ENCODE measurements at regions not wholly inside any gene's neighbourhood (a gene's known extent, or its start where the extent isn't known, plus 50 kb on each side); places are given as distances from the start of the nearest gene placed in this dataset.

DNA sequence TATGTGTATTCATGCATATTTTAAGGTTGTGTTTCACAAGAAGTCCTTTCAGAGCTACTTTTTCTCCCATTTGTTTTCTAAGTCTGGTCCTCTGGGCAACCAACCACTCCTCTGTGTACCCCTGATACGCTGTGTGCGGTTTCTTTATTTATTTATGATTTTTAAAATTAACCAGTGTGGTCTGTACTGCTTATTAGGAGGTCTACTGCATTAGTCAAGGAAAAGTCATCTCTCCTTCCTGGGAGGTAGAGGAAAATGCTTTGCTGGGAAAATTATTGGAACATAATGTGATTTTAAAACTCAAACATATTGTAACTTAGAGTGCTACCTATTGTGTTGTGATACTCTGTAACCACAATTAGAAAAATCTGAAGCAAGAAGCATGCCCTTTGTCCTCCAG is 1404.3 kb downstream of the SUCLG1 start:
- H3K27ac ChIP-seq, result no peak overlapping the region
- 72% methylated on average over 2 of the region's 2 CpGs for WGBS (ENCODE audit: low lambda C conversion rate, missing lambda C conversion rate)
- H3K9me3 ChIP-seq (ENCODE audit: low read depth), result no peaks in the 10 kb centered on the region
- DNase-seq (ENCODE audit: low spot score), result no peak
- no peaks in the 10 kb centered on the region for H3K4me1 ChIP-seq (ENCODE audit: insufficient read depth)
- H3K9me2 ChIP-seq (replicated peaks; ENCODE audit: insufficient read depth), result no peaks in the 10 kb centered on the region
- H2AFZ ChIP-seq, result no peak overlapping the region
- no peaks in the 10 kb centered on the region for H3K79me2 ChIP-seq
- no peaks in the 10 kb centered on the region for H3K36me3 ChIP-seq (replicated peaks; ENCODE audit: insufficient read depth, low read depth)
- no peaks in the 10 kb centered on the region for H3K27me3 ChIP-seq
- no peak overlapping the region for H3K4me2 ChIP-seq
- H4K20me1 ChIP-seq (ENCODE audit: insufficient read depth, poor library complexity, severe bottlenecking), result no peaks in the 10 kb centered on the region
- no peak for TF ChIP-seq EZH2 (IDR thresholded peaks at IDR 0.05; ENCODE audit: borderline replicate concordance)
- TF ChIP-seq, protein P1, sequence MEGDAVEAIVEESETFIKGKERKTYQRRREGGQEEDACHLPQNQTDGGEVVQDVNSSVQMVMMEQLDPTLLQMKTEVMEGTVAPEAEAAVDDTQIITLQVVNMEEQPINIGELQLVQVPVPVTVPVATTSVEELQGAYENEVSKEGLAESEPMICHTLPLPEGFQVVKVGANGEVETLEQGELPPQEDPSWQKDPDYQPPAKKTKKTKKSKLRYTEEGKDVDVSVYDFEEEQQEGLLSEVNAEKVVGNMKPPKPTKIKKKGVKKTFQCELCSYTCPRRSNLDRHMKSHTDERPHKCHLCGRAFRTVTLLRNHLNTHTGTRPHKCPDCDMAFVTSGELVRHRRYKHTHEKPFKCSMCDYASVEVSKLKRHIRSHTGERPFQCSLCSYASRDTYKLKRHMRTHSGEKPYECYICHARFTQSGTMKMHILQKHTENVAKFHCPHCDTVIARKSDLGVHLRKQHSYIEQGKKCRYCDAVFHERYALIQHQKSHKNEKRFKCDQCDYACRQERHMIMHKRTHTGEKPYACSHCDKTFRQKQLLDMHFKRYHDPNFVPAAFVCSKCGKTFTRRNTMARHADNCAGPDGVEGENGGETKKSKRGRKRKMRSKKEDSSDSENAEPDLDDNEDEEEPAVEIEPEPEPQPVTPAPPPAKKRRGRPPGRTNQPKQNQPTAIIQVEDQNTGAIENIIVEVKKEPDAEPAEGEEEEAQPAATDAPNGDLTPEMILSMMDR (IDR thresholded peaks at IDR 0.05; ENCODE audit: poor library complexity), result no peak
- TF ChIP-seq EZH2phosphoT487 (IDR thresholded peaks at IDR 0.05; ENCODE audit: low read depth, severe bottlenecking, unreplicated experiment), result no peak
- H3K4me3 ChIP-seq, result no peak overlapping the region

DNA sequence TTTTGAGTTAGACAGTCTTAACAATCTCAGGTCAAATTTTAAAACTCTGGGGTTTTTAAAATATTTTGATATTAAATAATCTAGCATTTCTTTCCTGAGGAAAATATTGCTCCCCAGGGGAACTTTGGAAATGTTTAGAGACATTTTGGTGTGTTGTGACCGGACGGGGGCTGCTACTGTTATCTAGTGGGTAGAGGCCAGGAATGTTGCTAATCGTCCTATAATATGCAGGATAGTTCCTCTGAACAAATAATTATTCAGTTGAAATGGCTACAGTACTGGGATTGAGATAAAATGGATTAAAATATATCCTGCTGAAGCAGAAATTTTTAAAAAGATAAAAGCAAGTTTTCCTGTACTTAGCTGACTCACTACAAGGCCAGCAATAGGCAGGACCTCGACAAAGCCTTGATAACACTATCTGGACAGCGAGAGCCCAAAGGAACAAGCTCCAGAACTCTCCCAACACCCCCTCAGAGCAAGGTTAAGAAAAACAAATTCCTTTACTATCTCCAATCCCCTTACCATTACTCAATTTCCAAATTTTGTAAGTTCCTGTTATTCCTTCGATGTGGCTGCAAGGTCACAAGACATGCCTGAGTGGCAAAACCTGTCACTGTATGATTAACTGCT is 1407.4 kb downstream of the SUCLG1 start:
- Histone ChIP-seq H3K9me2 (replicated peaks; ENCODE audit: insufficient read depth) (no peaks in the 10 kb centered on the region), H3K4me2 (no peak overlapping the region), H3K9me3 (ENCODE audit: low read depth) (no peaks in the 10 kb centered on the region), H3K27ac (no peak overlapping the region), H3K27me3 (no peaks in the 10 kb centered on the region), H3K4me1 (ENCODE audit: insufficient read depth) (no peaks in the 10 kb centered on the region), H4K20me1 (ENCODE audit: insufficient read depth, poor library complexity, severe bottlenecking) (no peaks in the 10 kb centered on the region), H3K36me3 (replicated peaks; ENCODE audit: insufficient read depth, low read depth) (no peaks in the 10 kb centered on the region), H3K4me3 (no peak overlapping the region), H3K79me2 (no peaks in the 10 kb centered on the region), H2AFZ (no peak overlapping the region)
- 66% methylated on average over 6 of the region's 6 CpGs for WGBS (ENCODE audit: low lambda C conversion rate, missing lambda C conversion rate)
- DNase-seq (ENCODE audit: low spot score), result no peak
- TF ChIP-seq, protein P1 (IDR thresholded peaks at IDR 0.05; ENCODE audit: poor library complexity), result no peak
- TF ChIP-seq EZH2 (IDR thresholded peaks at IDR 0.05; ENCODE audit: borderline replicate concordance), result no peak
- TF ChIP-seq EZH2phosphoT487 (IDR thresholded peaks at IDR 0.05; ENCODE audit: low read depth, severe bottlenecking, unreplicated experiment), result no peak

DNA sequence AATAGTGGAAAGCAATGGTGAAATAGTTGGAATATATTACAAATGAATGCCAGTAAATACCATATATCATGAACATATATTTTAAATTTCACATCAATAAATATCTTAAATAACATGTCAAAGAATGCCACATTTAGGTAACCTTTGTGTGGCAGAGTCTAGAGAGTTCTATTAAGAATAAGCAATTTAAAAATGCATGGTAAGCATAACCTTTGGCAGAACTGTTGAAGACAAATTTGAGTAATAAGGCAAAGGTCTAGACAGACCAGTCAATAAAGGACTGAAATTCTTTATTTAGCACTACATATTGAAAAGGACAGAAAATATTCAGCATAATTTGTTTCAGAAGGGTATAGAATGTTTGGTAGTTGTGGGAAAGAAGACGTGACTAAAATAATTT is 1417.0 kb downstream of the SUCLG1 start:
- Histone ChIP-seq H3K27ac (no peak overlapping the region), H3K4me1 (ENCODE audit: insufficient read depth) (no peaks in the 10 kb centered on the region), H3K4me2 (no peak overlapping the region), H3K9me3 (ENCODE audit: low read depth) (no peaks in the 10 kb centered on the region), H3K9me2 (replicated peaks; ENCODE audit: insufficient read depth) (no peaks in the 10 kb centered on the region), H3K4me3 (no peak overlapping the region), H3K27me3 (no peaks in the 10 kb centered on the region), H2AFZ (no peak overlapping the region), H4K20me1 (ENCODE audit: insufficient read depth, poor library complexity, severe bottlenecking) (no peaks in the 10 kb centered on the region), H3K36me3 (replicated peaks; ENCODE audit: insufficient read depth, low read depth) (no peaks in the 10 kb centered on the region), H3K79me2 (no peaks in the 10 kb centered on the region)
- TF ChIP-seq, protein P1 (IDR thresholded peaks at IDR 0.05; ENCODE audit: poor library complexity), result no peak
- TF ChIP-seq EZH2phosphoT487 (IDR thresholded peaks at IDR 0.05; ENCODE audit: low read depth, severe bottlenecking, unreplicated experiment), result no peak
- no peak for TF ChIP-seq EZH2 (IDR thresholded peaks at IDR 0.05; ENCODE audit: borderline replicate concordance)
- DNase-seq (ENCODE audit: low spot score), result no peak
- WGBS (ENCODE audit: low lambda C conversion rate, missing lambda C conversion rate), result 95% methylated on average over 1 of the region's 1 CpG
